HG03135 (cell line): ENCODE measurements at regions not wholly inside any gene's neighbourhood (a gene's known extent, or its start where the extent isn't known, plus 50 kb on each side); places are given as distances from the start of the nearest gene placed in this dataset.

Source experiments
- ATAC-seq: cut with Tn5 transposase; IDR thresholded peaks from one replicate; pipeline ENCODE4 v1.9.1; 2021; ENCODE audit warnings: mild to moderate bottlenecking, moderate library complexity; ENCODE audit not compliant: unreplicated experiment

GRCh38 chr2:219692521-219692920 lies 65.1 kb downstream of the SLC4A3 start:
- ATAC-seq, result no peak

DNA sequence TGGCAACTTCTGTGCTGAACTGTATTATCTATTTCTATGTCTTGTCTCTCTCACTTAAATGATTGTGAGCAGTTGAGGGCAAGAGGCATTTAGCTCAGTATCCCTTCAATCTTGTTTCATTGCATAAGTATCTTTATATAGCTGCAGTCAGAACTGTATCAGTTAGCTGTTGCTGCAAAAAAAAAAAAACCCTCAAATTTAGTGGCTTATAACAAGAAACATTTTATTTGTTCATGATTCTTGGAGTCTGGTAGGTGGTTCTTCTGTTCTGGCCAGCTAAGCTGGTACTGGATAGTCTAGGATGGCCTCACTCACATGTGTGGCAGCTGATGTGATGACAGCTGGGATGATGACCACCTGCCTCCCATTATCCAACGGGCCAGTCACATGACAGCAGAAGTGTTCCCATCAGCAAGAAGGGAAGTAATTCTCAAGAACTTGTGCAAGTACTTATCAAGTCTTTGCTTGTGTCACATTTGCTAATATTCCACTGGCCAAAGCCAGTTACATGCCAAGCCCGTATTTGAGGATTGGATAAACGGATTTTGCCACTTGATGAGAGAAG lies 67.8 kb downstream of the SLC4A3 start:
- ATAC-seq, result no peak

- ATAC-seq, result no peak
These were observed 70.6 kb downstream of the SLC4A3 start for GRCh38 chr2:219697811-219698747.

GRCh38 chr2:219698748-219699439 lies 71.5 kb downstream of the SLC4A3 start:
- ATAC-seq, result no peak

GRCh38 chr2:219699440-219699821 lies 72.0 kb downstream of the SLC4A3 start:
- ATAC-seq, result no peak

DNA sequence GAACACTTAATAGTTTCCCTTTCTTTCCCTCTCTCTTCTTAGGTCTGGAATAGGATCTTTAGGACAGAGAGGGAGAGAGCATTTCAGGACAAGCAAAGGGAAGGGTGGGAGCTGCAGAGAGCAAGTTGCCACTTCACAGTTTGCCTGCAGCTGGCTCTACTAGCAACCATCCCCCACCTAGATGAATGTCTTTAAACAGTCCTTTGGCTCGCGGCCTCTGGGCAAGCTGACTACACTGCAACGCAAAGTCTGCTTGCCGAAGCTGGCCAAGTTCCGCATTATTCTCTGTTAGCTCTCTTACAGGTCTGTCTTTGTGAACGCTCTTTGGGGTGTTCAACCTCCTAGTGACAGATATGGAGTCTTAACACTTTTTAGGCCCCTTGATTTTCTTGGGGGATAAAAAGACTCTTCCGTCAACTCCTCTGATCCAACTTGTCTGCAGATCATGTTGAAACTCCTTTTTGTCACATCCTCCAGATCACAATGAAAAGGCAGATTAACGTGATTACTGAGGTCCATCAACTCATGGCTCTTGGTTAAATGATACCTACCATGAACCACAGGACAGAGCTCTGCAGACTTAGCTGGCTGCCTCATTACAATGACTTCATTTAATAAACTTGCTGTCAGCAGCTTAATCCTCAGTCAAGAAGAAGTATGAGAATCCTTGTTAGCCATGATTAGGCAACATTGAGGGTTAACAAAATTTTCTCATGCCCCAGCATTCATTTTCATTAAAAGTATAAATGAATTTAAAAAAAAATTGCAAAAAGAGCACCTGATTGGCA lies 74.6 kb downstream of the SLC4A3 start:
- ATAC-seq, result no peak

DNA sequence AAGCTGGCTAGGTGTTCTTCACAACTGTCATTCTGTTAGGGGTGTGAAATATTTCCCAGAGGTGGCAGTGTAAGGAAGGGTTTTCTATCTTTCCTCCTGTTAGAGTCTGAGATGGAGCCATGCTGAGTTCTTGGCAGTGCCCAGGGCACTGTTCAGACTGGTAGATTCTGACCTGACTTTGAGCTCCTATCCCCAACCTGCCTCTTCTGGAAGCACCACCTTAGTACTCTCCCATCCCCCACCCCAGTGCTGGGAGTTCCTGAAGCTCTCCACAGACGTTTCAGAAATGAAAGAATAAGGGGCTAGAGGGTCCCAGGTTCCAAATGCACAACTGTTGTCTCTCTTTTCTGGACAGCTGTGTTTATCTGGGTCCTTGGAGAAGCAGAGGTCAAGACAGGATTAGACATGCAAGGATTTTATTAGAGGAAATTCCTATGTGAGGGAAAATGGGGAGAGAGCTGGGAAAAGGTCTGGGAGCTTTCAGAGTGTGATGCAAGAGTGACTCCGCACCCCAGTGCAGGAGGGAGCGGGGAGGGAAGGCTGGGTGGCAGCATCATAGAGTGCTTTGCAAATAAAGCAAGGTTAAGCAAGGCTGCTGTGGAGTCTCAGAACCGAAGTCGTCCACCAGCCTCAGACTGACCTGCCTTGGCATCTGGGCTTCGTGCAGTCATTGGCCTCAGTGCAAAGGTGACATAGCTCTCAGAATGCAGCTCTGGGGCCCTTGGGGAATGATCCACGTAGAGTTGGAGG lies 75.5 kb downstream of the SLC4A3 start:
- no peak for ATAC-seq

DNA sequence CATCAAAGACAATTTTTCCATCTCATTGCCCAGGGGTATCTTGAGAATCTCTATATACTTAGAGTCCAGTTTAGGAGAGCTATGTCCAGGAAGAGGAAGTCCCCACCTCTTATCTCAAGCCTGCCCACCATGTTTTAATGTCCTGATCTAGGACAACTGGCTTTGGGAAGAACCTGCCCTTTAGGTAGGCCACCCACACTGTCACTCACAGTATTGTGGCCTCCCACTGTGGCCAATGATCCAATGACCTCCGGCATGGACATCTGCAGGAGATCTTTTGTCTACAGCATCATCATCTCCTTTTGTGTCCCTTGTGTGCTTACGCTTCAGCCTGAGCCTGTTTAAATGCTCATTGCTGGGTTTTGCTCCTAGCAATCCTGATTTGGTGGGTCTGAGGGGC lies 77.4 kb downstream of the SLC4A3 start:
- no peak for ATAC-seq

GRCh38 chr2:219706823-219707281 lies 79.4 kb downstream of the SLC4A3 start:
- ATAC-seq, result no peak

- ATAC-seq, result no peak
These were observed 80.3 kb downstream of the SLC4A3 start for GRCh38 chr2:219707496-219708285.

GRCh38 chr2:219709331-219709761 lies 81.9 kb downstream of the SLC4A3 start:
- ATAC-seq, result no peak

DNA sequence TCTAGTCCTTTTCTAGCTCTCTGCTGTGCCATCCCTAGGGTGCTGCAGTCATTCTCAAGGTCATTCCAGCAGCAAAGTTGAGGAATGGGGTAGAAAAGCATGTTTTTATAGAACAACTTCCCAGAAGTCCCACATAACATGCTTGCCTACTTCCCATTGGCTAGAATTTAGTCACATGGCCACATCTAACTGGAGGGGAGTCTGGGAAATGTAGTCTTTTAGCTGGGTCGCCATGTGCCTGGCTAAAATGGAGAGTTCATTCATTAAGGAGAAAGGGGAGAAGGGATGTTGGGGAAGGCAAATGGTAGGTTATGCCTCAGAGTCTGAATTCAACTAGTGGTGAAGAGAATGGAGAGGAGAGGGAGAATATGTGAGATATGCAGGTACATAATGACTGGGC lies 85.7 kb downstream of the SLC4A3 start:
- no peak for ATAC-seq

- ATAC-seq, result no peak
These were observed 87.4 kb downstream of the SLC4A3 start for GRCh38 chr2:219714681-219715400.

- ATAC-seq, result no peak
These were observed 90.6 kb downstream of the SLC4A3 start for GRCh38 chr2:219718066-219718465.

- no peak for ATAC-seq
These were observed 92.1 kb downstream of the SLC4A3 start for GRCh38 chr2:219719521-219719920.

GRCh38 chr2:219720956-219721355 lies 93.5 kb downstream of the SLC4A3 start:
- ATAC-seq, result no peak

DNA sequence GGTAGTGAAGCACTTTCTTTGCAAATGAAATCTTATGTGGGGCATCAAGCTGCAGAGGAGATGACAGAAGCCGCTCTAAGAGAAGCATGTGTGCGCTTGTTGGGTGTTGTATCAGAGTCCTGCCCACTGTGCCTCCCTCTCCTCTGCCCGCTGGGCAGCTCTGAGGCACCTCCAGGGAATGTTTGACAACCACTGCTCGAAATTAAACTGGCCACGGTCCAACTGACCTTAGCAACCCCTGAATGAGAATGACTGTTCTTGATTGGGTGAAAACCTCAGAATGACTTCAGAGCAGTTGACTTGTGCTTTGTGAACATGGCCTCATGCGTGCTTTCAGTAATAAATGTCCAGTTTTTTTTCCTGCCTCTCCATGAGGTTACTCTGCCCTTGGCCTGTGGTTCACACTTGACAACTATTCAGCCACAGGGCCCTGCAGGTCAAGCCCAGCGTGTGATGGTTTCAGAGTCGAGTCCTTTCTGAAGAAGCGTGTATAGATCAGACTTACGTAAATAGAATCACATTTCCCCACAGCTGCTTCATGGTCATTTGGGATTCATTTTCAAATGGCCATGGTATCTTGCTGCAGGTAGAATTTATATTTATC lies 94.9 kb downstream of the SLC4A3 start:
- no peak for ATAC-seq

- no peak for ATAC-seq
These were observed 95.9 kb downstream of the SLC4A3 start for GRCh38 chr2:219723311-219723710.
